GM12891 (cell line): ENCODE measurements at regions not wholly inside any gene's neighbourhood (a gene's known extent, or its start where the extent isn't known, plus 50 kb on each side); places are given as distances from the start of the nearest gene placed in this dataset.
"Not testable (repeated sequence)": the region's sequence is repeated elsewhere in the genome, so short reads cannot be mapped to it uniquely, and the experiment has no call there.

Source experiments
- DNase-seq: peaks from one replicate; pipeline ENCODE4 v3.0.0; 2011; ENCODE audit warnings: low spot score; ENCODE audit not compliant: insufficient read length
- FAIRE-seq: peaks from 2 replicates; lab custom pipeline; 2011; peaks lifted over from hg19 to GRCh38; lab: Jason Lieb, UNC
- SPI1 ChIP-seq: IDR thresholded peaks from 2 replicates; pipeline ENCODE4 v1.6.1; 2011; ENCODE audit warnings: low read depth, low read length, control low read depth

DNA sequence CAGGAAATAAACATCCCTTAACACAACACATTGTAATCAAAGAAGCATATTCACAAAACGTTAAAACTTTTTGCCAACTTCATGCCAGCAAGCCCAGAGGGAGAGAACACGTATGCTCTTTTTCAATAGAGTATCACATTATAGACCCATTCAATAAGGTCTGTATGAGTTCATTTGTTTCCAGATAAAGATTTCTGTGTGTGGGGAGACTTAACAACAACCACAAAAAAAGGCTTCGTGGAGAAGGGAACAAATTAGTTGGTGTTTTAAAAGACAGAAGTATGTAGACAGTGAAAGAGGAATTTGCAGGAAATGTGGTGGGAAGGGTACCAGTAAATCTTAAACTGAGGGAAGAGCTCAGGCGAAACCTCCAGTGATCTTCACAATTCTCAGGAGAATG is 103.4 kb downstream of the SPDYE17 start:
- DNase-seq, FAIRE-seq: not testable (repeated sequence)

DNA sequence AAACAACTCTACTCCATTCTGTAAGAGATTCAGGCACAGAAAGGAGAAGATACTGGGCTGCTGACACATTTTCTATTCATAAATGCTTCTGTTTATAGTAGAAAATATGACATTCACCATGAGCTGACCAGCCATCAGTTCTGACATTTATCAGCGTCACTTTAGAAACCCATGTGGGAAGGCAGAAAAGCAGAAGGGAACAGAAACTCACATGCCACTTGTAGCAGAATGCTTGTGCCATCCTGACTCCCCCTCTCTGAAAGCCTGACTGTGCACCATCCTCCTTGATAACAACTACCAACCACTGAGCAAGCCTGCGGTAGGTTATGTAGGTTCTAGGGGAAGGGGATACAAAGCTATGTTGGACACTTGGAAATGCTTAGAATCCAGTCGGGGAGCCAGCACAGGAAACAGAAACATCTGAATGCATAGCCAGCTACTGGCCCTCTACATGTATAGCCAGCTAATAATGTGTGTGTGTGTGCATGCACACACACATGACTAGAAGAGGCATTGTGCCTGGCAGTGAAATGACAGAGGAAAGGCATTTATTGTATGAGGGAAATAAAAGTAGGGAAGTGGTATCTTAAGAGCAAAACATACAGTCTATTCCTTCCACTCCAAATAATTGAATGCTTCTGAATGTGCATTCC is 104.3 kb downstream of the SPDYE17 start:
- TF ChIP-seq SPI1 = peak; percentile 79
- not testable (repeated sequence) for DNase-seq
- FAIRE-seq = peak; percentile 97

GRCh38 chr7:76926416-76926815 is 105.7 kb downstream of the SPDYE17 start:
- DNase-seq, FAIRE-seq: not testable (repeated sequence)

GRCh38 chr7:76924756-76925155 is 107.4 kb downstream of the SPDYE17 start:
- not testable (repeated sequence) for FAIRE-seq, DNase-seq

- not testable (repeated sequence) for DNase-seq, FAIRE-seq
These were observed 113.5 kb downstream of the SPDYE17 start for GRCh38 chr7:76918619-76919018.

GRCh38 chr7:76914361-76914760 is 117.8 kb downstream of the SPDYE17 start:
- FAIRE-seq = peak; percentile 54
- DNase-seq = not testable (repeated sequence)

GRCh38 chr7:76912011-76912814 is 119.9 kb downstream of the SPDYE17 start:
- not testable (repeated sequence) for DNase-seq
- peak; percentile 38 for FAIRE-seq

More at GRCh38 chr7:76914361-76914760, 117.8 kb downstream of the SPDYE17 start:
- peak; percentile 24; the same call in 1 of the 2 replicates for TF ChIP-seq SPI1

GRCh38 chr7:76904688-76905087 is 127.5 kb downstream of the SPDYE17 start:
- FAIRE-seq = peak; percentile 23
- DNase-seq = not testable (repeated sequence)

DNA sequence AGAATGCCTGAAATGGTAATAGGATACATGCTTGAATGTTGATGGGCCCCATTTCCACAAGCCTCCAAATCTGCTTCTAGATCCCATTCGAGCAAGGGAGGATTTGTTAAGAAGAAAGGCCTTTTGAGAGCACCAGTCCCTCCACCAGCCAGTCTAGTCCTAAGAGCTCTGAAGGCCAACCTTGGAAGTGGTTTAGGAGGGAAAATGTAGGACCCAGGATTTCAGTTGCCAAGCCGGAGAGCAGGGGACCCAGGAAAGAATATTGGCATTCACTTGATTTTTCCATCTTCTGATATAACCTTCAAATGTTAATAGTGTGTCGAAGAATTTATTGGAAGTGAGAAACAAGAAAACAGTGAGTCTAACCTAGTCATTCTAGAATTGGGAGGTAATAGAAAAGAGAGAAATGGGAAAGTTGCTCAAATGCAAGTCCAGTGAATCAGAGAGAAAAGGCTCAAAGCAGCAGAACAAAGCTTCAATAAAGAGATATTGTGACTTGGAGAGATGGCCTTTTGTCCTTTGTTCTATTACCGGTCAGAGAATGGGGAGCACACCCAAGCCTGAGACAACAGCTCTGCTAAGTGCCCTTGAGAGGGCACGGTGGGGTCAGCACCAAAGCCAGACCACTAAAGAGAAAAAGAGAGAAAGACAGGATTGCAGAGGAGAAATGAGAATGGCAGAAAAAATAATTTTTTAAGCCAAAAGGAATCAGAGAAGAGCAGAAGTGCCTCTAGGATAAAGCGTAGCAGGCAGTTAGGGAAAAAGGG is 130.0 kb downstream of the SPDYE17 start:
- FAIRE-seq, DNase-seq: not testable (repeated sequence)

GRCh38 chr7:76898807-76899206 is 133.4 kb downstream of the SPDYE17 start:
- not testable (repeated sequence) for FAIRE-seq, DNase-seq

DNA sequence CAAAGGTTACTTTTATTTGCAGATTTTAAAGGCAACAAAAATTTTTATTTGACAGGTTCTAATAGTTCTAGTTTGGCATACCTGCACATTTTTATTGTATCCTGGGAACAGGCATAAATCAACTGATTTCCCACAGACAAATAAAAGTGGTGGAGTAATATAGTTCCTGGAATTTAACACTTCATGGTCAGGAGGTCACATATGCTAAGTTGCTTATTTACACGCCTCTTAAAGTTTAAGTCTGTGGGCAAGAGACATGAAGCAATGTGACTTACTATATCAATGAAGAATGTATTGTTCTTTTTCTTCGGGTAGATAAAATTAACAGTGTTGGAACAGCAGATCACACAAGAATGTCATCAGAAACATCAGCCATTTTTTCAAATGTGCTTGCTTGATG is 135.2 kb downstream of the SPDYE17 start:
- not testable (repeated sequence) for DNase-seq, FAIRE-seq

GRCh38 chr7:76895696-76896095 is 136.5 kb downstream of the SPDYE17 start:
- FAIRE-seq = peak; percentile 55
- DNase-seq = not testable (repeated sequence)

GRCh38 chr7:76891771-76892170 is 140.4 kb downstream of the SPDYE17 start:
- DNase-seq, FAIRE-seq: not testable (repeated sequence)

- not testable (repeated sequence) for DNase-seq
- peak; percentile 71 for FAIRE-seq
These were observed 152.3 kb downstream of the SPDYE17 start for GRCh38 chr7:76879733-76880288.

DNA sequence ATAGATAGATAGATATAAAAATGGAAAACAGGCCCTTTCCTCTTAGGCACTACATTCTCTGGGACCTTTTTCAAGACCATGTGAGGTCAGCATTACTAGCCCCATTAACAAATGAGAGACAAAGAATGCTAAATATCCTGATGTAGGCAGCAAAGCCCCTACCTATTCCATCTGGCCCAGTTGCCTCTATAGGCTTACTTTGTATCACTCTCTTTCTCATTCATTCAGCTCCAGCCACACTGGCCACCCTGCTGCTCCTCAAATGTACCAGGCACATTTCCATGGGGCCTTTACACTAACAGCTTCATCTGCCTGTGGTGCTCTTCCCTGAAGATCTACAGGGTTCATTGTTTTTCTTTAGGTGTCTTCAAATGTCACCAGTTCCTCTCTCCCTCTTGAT is 156.4 kb downstream of the SPDYE17 start:
- not testable (repeated sequence) for DNase-seq, FAIRE-seq

GRCh38 chr7:76870504-76870808 is 161.7 kb downstream of the SPDYE17 start:
- FAIRE-seq, DNase-seq: not testable (repeated sequence)

GRCh38 chr7:76867364-76867889 is 164.7 kb downstream of the SPDYE17 start:
- not testable (repeated sequence) for DNase-seq, FAIRE-seq

DNA sequence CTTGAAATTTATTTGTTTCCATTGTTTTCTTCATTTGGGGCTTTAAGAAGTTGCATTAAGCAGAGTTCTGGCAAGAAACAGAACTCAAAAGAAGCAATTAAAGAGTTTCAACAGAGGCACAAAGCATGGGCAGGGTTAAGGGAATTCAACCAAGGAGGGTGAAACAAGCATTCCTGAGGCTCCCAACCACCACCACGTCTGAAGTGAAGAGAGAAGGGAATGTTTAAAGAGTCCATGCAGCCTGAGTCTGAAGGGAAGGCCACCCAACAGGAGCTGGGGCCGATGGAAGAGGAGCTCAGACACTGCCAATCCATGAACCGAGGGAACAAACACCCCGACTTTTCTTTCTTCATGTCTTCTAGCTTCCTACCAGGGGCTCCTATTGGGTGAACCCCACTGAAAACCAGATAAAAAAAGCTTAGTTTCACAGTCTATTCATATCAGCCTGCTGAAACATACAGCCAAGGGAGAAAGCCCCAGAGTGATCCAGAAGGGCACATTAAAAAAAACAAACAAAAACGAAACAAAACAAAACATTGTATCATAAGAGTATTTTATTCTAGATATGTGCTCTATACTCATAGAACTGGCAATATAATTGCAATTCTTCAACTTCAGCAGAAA is 168.9 kb downstream of the SPDYE17 start:
- DNase-seq = not testable (repeated sequence)
- FAIRE-seq = peak; percentile 79
